Stimulated activated CD4-positive, alpha-beta T cell treated with anti-CD3 and anti-CD28 coated beads, Interleukin-12 subunit alpha, Interleukin-12 subunit beta, amount 100 ng/mL, for 48 hours (primary cell): ENCODE measurements at regions not wholly inside any gene's neighbourhood (a gene's known extent, or its start where the extent isn't known, plus 50 kb on each side); places are given as distances from the start of the nearest gene placed in this dataset.

Source experiments
- DNase-seq, 3 donors: peaks; one replicate each; pipeline ENCODE4 v3.0.0-alpha.2; 2020; ENCODE audit warnings: low read depth in 2 of 3, low spot score in 1 of 3

GRCh38 chr18:29176681-29177080, 999.8 kb upstream of the CDH2 start:
- no peak for DNase-seq

GRCh38 chr18:29174891-29175290, 998.0 kb upstream of the CDH2 start:
- DNase-seq = no peak

DNA sequence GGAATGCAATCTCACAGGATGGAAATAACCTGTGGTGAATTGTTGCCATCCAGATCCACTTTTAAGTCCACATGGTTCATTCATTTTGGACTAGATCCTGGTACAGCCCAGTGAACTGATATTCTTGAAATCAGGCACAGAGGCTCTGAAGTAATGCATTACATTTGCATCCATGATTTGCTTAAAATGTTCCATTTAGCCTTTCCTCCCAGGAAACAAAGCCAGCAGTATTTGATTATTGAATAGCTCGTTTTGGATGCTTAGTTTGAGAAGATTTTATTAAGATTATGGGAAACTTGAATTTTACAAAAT, 995.8 kb upstream of the CDH2 start:
- no peak for DNase-seq

- no peak for DNase-seq
Observed at GRCh38 chr18:29171892-29172755, 995.2 kb upstream of the CDH2 start.

DNA sequence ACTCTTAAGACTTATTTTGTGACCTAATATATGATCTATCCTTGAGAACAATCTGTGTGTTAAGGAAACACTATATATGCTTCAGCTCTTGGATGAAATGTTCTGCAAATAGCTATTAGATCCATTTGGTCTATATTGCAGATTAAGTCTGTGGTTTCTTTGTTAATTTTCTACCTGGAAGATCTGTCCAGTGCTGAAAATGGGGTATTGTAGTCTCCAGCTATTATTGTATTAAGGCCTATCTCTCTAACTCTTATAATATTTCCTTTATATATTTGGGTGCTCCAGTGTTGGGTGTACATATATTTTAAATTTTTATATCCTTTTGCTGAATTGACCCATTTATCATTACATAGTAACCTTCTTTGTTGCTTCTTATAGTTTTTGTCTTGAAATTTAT, 992.7 kb upstream of the CDH2 start:
- DNase-seq = no peak

- no peak for DNase-seq
Observed at GRCh38 chr18:29164993-29165599, 988.2 kb upstream of the CDH2 start.

GRCh38 chr18:29164020-29164706, 987.2 kb upstream of the CDH2 start:
- DNase-seq = no peak

- no peak for DNase-seq
Observed at GRCh38 chr18:29163596-29163995, 986.7 kb upstream of the CDH2 start.

- no peak for DNase-seq
Observed at GRCh38 chr18:29161429-29161828, 984.5 kb upstream of the CDH2 start.

DNA sequence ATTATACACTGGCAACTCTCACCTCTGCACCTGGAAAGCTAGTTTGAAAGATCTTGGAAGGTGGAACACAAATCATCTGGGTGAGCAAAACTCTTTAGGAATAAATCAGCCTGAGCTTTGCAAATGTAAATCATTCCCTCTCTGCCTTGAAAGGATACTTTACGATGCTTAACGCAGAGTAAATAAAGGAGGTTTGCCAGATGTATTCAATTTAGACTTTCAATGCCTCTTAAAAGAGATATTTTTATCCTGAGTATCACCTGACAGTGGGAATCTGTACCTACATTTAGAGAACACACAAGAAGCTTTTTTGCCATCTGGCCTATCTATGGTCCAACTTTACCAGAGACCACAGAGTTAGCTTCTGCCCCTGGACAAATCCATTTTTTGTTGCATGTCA, 983.2 kb upstream of the CDH2 start:
- DNase-seq = no peak

- DNase-seq = no peak
Observed at GRCh38 chr18:29157905-29158304, 981.0 kb upstream of the CDH2 start.

DNA sequence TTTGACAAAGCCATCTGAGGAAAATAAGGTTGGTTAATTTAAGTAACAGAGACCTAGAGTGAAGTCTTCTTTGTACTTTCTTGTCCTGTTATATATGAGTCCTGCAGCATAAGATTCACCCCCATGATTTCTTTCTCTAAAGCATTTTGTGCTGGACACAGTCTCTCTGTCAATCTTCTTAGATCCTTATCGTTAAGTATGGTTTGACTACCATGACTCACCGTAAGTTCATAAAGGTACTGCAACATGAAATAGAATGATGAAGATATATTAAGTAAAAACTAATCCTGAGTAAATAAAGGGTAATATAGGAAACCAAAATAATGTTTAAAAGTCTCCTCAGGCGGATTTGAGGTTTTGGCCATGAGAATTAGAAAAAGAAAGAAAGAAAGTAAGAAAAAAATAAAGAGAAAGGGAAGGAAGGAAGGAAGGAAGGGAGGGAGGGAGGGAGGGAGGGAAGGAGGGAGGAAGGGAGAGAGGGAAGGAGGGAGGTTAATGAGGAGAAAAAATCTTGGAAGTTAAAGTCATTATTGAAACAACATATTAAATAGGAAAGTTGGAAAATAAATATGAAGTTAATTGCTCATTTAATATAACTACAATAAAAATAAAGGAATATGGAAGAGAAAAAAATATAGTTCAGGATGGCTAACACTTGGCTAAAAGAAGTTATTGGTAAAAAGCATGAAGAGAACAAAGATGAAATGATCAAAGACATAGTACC, 980.3 kb upstream of the CDH2 start:
- DNase-seq = no peak

GRCh38 chr18:29156531-29156930, 979.6 kb upstream of the CDH2 start:
- no peak for DNase-seq

- DNase-seq = no peak
Observed at GRCh38 chr18:29154758-29155725, 978.1 kb upstream of the CDH2 start.

- DNase-seq = no peak
Observed at GRCh38 chr18:29154196-29154757, 977.3 kb upstream of the CDH2 start.

DNA sequence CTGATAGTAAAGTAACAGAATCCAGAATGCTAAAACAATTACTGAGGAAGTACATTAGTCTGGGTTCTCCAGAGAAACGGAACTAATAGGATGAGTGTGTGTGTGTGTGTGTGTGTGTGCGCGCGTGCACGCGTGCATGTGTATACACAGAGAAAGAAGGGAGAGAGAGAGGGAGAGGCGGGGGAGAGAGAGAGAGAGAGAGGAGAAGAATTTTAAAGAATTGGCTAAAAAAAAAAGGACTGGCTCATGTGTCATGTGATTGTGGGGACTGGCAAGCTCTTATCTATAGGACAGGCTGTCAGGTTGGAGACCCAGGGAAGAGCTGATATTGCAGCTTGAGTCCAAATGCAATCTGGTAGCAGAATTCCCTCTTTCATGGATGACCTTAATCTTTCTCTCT, 976.2 kb upstream of the CDH2 start:
- DNase-seq = no peak

DNA sequence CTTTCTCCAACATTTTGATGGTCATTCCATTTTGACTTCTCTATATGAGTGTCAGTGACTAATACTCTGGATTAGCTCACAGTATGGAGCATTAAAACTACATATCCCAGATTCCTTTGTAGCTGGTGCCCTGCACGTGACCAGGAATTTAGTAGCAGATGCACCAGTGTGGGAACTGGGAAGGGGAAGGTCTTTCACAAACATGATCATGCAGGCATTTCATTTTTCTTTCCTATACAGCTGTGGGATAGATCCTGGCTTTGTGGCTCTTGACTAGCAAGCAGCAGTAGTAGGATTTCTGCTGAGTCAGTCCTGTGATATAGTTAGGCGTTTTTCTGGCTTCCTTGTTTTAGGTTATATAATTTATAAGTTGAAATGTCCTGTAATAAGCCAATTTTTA, 971.0 kb upstream of the CDH2 start:
- no peak for DNase-seq

DNA sequence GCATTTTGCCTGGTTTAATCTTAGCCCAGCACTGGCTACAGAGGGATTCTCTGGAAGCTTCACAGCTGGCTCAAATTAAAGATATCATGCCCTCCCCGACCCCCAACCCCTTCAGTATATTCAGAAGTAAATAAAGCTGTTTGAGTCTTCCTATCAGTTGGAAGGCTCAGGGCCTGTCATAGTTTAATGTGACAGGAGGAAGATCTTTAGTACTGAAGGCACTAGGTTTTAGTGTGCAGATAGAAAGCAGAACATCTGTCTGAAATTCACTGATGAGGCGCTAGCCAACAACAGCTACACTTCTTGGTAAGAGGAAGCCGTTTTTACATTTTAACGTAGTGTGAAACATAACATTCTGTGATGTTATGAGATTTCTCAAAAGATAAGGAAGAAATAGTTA, 969.1 kb upstream of the CDH2 start:
- no peak for DNase-seq

DNA sequence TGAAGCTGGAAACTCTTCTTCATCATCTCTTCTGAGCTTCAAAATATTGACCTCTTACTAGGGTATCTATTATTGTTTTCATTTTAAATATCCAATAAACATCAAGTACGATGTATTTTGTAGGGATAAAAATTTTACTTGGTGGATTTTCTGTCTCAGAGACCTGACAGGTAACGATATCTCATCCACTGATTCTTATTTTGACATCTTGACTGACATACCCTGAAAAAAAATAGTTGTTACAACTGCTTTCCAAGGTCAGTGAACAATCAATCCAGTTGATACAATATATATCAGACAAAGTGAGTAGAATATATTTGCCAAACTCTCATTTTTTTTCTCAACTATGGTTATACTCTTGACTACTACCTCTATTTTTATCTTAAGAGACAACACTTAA, 963.7 kb upstream of the CDH2 start:
- no peak for DNase-seq

GRCh38 chr18:29137773-29138495, 961.0 kb upstream of the CDH2 start:
- DNase-seq = no peak
